Neural progenitor cell (in vitro differentiated cells): ENCODE measurements at regions not wholly inside any gene's neighbourhood (a gene's known extent, or its start where the extent isn't known, plus 50 kb on each side); places are given as distances from the start of the nearest gene placed in this dataset.

Experiments
- DNase-seq: peaks from one replicate; pipeline ENCODE4 v3.0.0-alpha.2; 2016; ENCODE audit warnings: low spot score
- H2AFZ ChIP-seq: fragments of 200-600 bp; sonication (generic); replicated peaks from 2 replicates; pipeline ENCODE4 v1.6.1; 2016; ENCODE audit warnings: antibody characterized with exemption
- H3F3A ChIP-seq: fragments of 200-600 bp; sonication (generic); 2 replicates; pipeline ENCODE4 v1.6.1; 2016; ENCODE audit warnings: antibody characterized with exemption, low read depth
- H3K27ac ChIP-seq: fragments of 200-600 bp; sonication (generic); 2 replicates; pipeline ENCODE4 v1.5.1; 2016; ENCODE audit warnings: mild to moderate bottlenecking
- H3K27me3 ChIP-seq: fragments of 200-600 bp; sonication (generic); 2 replicates; pipeline ENCODE4 v1.6.1; 2016; ENCODE audit warnings: mild to moderate bottlenecking, moderate library complexity
- H3K36me3 ChIP-seq: fragments of 200-600 bp; sonication (generic); 2 replicates; pipeline ENCODE4 v1.5.1; 2016
- H3K4me1 ChIP-seq: fragments of 200-600 bp; sonication (generic); 2 replicates; pipeline ENCODE4 v1.6.1; 2016; ENCODE audit warnings: mixed run types
- H3K4me2 ChIP-seq: fragments of 200-600 bp; sonication (generic); 2 replicates; pipeline ENCODE4 v1.6.1; 2016
- H3K4me3 ChIP-seq: fragments of 200-600 bp; sonication (generic); 2 replicates; pipeline ENCODE4 v1.5.1; 2016
- H3K79me2 ChIP-seq: fragments of 200-600 bp; sonication (generic); 2 replicates; pipeline ENCODE4 v1.6.1; 2016; ENCODE audit warnings: low read depth
- H3K9ac ChIP-seq: fragments of 200-600 bp; sonication (generic); 2 replicates; pipeline ENCODE4 v1.6.1; 2016
- H3K9me3 ChIP-seq: fragments of 200-600 bp; sonication (generic); 2 replicates; pipeline ENCODE4 v1.5.1; 2016; ENCODE audit warnings: low read depth
- H4K20me1 ChIP-seq: fragments of 200-600 bp; sonication (generic); 2 replicates; pipeline ENCODE4 v1.6.1; 2016; ENCODE audit warnings: low read depth
- H3K27ac Mint-ChIP-seq: 3 replicates; pipeline ENCODE4 v1.8.0; 2021; ENCODE audit warnings: mixed read lengths
- H3K27me3 Mint-ChIP-seq: 2 replicates; pipeline ENCODE4 v1.8.0; 2022; ENCODE audit warnings: low read depth, mild to moderate bottlenecking, inconsistent platforms, moderate library complexity, mixed read lengths; ENCODE audit not compliant: insufficient read depth
- H3K36me3 Mint-ChIP-seq: 3 replicates; pipeline ENCODE4 v1.8.0; 2021; ENCODE audit warnings: mixed read lengths
- H3K4me1 Mint-ChIP-seq: 3 replicates; pipeline ENCODE4 v1.8.0; 2021; ENCODE audit warnings: mixed read lengths
- H3K4me3 Mint-ChIP-seq: 3 replicates; pipeline ENCODE4 v1.8.0; 2021; ENCODE audit warnings: mild to moderate bottlenecking, moderate library complexity, mixed read lengths
- H3K9me3 Mint-ChIP-seq: 3 replicates; pipeline ENCODE4 v1.8.0; 2020; ENCODE audit warnings: mixed read lengths
- CTCF ChIP-seq: fragments of 200-600 bp; sonication (generic); IDR thresholded peaks from 2 replicates; pipeline ENCODE4 v1.5.1; 2017; ENCODE audit warnings: antibody characterized with exemption, mild to moderate bottlenecking
- EZH2 ChIP-seq: fragments of 200-600 bp; sonication (generic); IDR thresholded peaks from 2 replicates; pipeline ENCODE4 v1.6.1; 2017; ENCODE audit warnings: antibody characterized with exemption, mild to moderate bottlenecking, moderate library complexity
- EZH2phosphoT487 ChIP-seq: fragments of 200-600 bp; sonication (generic); IDR thresholded peaks from 2 replicates; pipeline ENCODE4 v1.6.1; 2017; ENCODE audit warnings: antibody characterized with exemption

GRCh38 chr2:234204480-234204879, 154.0 kb downstream of the SPP2 start:
- H3K9me3 Mint-ChIP-seq: peaks cover 22% of the 10 kb centered on the region
- no peaks in the 10 kb centered on the region for H3K79me2 ChIP-seq
- no peaks in the 10 kb centered on the region for H3K4me1 ChIP-seq
- H3K9me3 ChIP-seq: no peaks in the 10 kb centered on the region
- H3K4me1 Mint-ChIP-seq: peaks cover 8% of the 10 kb centered on the region
- H3K9ac ChIP-seq: no peak overlapping the region
- no peaks in the 10 kb centered on the region for H3K36me3 ChIP-seq
- no peak overlapping the region for H2AFZ ChIP-seq
- no peaks in the 10 kb centered on the region for H4K20me1 ChIP-seq
- no peak overlapping the region for H3K4me3 ChIP-seq
- no peak overlapping the region for H3K4me2 ChIP-seq
- H3K27me3 ChIP-seq: no peaks in the 10 kb centered on the region
- H3K27ac Mint-ChIP-seq: no peak overlapping the region
- H3K4me3 Mint-ChIP-seq: no peak overlapping the region
- DNase-seq: no peak
- no peaks in the 10 kb centered on the region for H3F3A ChIP-seq
- peaks cover 3% of the 10 kb centered on the region for H3K27me3 Mint-ChIP-seq
- H3K27ac ChIP-seq: no peak overlapping the region
- no peaks in the 10 kb centered on the region for H3K36me3 Mint-ChIP-seq
- TF ChIP-seq EZH2: no peak
- no peak for TF ChIP-seq CTCF
- no peak for TF ChIP-seq EZH2phosphoT487

GRCh38 chr2:234203135-234203984, 152.9 kb downstream of the SPP2 start:
- Histone ChIP-seq H3K9ac (no peak overlapping the region), H2AFZ (no peak overlapping the region), H3K27ac (no peak overlapping the region), H3K79me2 (no peaks in the 10 kb centered on the region), H3K27me3 (no peaks in the 10 kb centered on the region), H3K9me3 (no peaks in the 10 kb centered on the region), H4K20me1 (no peaks in the 10 kb centered on the region), H3K4me3 (no peak overlapping the region), H3K4me2 (no peak overlapping the region), H3K4me1 (no peaks in the 10 kb centered on the region), H3F3A (no peaks in the 10 kb centered on the region), H3K36me3 (no peaks in the 10 kb centered on the region)
- Mint-ChIP-seq H3K27me3 (peaks cover 3% of the 10 kb centered on the region), H3K4me3 (no peak overlapping the region), H3K27ac (peak overlapping the region; percentile 21), H3K36me3 (no peaks in the 10 kb centered on the region), H3K9me3 (peaks cover 17% of the 10 kb centered on the region), H3K4me1 (peaks cover 8% of the 10 kb centered on the region)
- no peak for TF ChIP-seq CTCF
- no peak for TF ChIP-seq EZH2phosphoT487
- TF ChIP-seq EZH2: no peak
- no peak for DNase-seq

- H3K27ac ChIP-seq: no peak overlapping the region
- no peaks in the 10 kb centered on the region for H3K27me3 ChIP-seq
- no peak overlapping the region for H3K4me3 ChIP-seq
- H3K4me1 Mint-ChIP-seq: peaks cover 8% of the 10 kb centered on the region
- no peaks in the 10 kb centered on the region for H3F3A ChIP-seq
- no peaks in the 10 kb centered on the region for H4K20me1 ChIP-seq
- no peak overlapping the region for H2AFZ ChIP-seq
- H3K79me2 ChIP-seq: no peaks in the 10 kb centered on the region
- H3K9ac ChIP-seq: no peak overlapping the region
- no peaks in the 10 kb centered on the region for H3K36me3 Mint-ChIP-seq
- no peaks in the 10 kb centered on the region for H3K4me1 ChIP-seq
- no peak overlapping the region for H3K4me2 ChIP-seq
- H3K27ac Mint-ChIP-seq: no peak overlapping the region
- TF ChIP-seq EZH2 (no peak), EZH2phosphoT487 (no peak), CTCF (no peak)
- no peaks in the 10 kb centered on the region for H3K9me3 ChIP-seq
- no peak overlapping the region for H3K4me3 Mint-ChIP-seq
- H3K36me3 ChIP-seq: no peaks in the 10 kb centered on the region
- DNase-seq: no peak
- H3K27me3 Mint-ChIP-seq: peaks cover 3% of the 10 kb centered on the region
- peaks cover 17% of the 10 kb centered on the region for H3K9me3 Mint-ChIP-seq
Observed at GRCh38 chr2:234202601-234203000, 152.1 kb downstream of the SPP2 start.
